ENCODE measurements at regions not wholly inside any gene's neighbourhood (a gene's known extent, or its start where the extent isn't known, plus 50 kb on each side); places are given as distances from the start of the nearest gene placed in this dataset.
"Not testable (repeated sequence)": the region's sequence is repeated elsewhere in the genome, so short reads cannot be mapped to it uniquely, and the experiment has no call there.

- no peak for DNase-seq
Measured at GRCh38 chr7:79615466-79615865, 162.0 kb upstream of the MAGI2 start.

- no peak for DNase-seq
Measured at GRCh38 chr7:79612903-79613302, 159.4 kb upstream of the MAGI2 start.

- DNase-seq: no peak
Measured at GRCh38 chr7:79612022-79612421, 158.6 kb upstream of the MAGI2 start.

DNA sequence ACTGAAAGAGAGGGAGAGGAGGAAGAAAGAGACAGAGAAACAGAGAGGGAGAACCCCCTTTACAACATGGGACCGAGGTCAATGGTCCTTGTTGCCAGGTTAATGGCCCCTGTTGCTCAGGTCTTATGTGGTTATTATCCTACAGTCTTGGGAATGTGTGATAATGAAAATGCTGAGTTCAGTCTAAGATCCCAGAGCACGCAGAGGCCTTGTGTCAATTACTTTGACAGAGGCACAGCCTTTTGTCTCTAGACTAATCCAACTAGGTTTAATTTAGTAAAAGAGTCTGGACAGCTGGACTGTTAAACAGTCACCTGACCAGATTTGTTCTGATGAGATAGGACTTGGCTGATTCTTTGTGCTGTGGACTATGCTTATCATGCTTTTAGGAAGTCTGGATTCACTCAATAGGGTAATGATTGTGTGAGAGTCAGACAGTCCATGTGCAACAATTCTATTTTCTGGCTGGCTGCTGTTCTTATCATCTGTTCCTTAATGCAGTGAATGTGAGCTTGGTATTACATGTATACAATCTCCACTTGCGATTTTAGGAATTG, 157.4 kb upstream of the MAGI2 start:
- no peak for DNase-seq

- DNase-seq: no peak
Measured at GRCh38 chr7:79610313-79610712, 156.8 kb upstream of the MAGI2 start.

DNA sequence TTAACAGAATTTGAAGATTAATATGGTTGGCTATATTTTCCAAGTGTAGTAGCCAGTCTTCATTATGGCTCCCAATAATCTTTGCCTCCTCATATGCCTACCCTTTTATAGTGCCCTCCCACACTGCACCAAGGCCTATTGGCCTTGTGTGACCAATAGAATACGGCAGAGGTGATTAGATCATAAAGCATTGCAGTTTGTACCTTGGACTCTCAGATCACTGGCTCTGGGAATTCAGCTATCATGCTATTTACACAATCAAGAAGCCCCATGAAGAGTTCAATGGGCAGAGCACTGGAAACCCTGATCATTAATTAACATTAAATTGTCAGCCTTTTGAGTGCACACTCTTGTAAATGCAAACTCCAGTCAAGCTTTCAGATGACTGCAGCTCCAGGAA, 154.5 kb upstream of the MAGI2 start:
- DNase-seq: no peak

- no peak for DNase-seq
Measured at GRCh38 chr7:79604841-79605240, 151.4 kb upstream of the MAGI2 start.

GRCh38 chr7:79598351-79598750, 144.9 kb upstream of the MAGI2 start:
- DNase-seq: no peak

GRCh38 chr7:79594671-79595070, 141.2 kb upstream of the MAGI2 start:
- DNase-seq: not testable (repeated sequence)

DNA sequence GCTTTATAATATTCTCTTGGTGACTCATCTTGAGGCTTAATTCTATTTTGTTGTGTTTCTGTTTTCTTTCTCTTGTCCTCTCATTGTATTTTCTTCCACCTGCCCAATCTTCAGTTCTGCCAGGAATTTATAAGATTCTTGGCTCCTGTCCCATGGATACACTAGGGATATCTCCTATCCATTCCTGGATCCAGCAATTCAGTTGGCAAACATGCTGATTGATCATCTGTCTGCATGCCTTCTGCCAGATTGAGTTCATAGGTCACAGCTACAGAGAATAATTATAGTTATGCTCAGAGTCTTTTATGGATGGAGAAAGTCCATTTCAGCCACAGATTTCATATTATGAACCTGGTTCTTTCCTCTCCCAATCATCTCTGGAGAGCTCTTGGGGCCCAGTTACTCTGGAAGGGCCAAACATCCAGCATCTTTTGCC, 140.4 kb upstream of the MAGI2 start:
- no peak for DNase-seq

DNA sequence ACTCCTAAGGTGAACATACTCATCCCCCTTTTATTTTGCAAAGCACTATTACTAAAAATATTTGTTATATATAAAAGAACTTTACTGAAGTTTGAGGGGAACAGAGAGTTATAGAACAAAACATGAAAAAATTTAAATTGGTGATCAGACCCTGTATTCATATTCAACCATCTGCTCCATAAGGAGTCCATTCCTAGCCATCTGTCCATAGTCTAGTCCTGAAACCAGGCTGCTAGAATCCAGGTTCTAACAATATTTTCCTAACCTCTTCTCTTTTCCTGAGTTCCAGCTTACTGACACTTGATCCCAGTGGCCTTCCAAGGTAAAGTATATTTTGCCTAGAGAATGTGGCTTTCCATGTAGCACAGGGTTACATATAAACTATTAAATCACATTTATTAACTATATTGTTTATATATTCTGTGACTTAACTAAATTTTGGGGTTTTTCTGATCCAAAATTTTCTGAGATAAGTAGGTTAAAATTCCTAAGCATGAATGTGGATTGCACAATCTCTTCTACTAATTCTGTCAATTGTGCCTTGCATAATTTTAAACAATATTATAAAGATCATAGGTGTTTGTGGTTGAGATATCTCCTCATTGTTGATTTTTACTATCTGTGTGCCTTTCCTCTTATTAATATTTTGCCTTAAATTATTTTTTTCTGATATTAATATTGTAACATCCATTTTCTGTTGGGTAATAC, 137.6 kb upstream of the MAGI2 start:
- no peak for DNase-seq

- DNase-seq: no peak
Measured at GRCh38 chr7:79590391-79590790, 136.9 kb upstream of the MAGI2 start.

- no peak for DNase-seq
Measured at GRCh38 chr7:79570903-79571302, 117.4 kb upstream of the MAGI2 start.

- no peak for DNase-seq
Measured at GRCh38 chr7:79563821-79564522, 110.5 kb upstream of the MAGI2 start.

DNA sequence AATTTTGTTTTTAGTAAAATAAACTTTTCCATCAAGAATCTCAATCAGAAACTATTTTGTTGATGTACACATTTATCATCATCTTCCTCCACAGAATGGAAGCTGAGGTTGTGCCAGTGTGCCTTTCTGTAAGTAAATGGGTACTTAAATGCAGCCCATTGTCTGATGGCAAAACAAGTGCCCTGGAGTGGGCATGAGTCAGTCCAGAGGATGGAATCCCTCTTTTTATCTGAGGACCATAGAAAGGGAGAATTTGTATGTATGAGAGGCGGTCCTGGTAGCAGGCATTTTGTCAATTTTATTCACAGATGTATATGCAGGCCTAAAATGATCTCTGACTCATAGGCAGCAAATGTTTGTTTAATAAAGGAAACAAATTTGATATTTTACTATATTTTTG, 102.1 kb upstream of the MAGI2 start:
- no peak for DNase-seq

GRCh38 chr7:79553811-79554555, 100.5 kb upstream of the MAGI2 start:
- DNase-seq: no peak

- DNase-seq: no peak
Measured at GRCh38 chr7:79552463-79552862, 99.0 kb upstream of the MAGI2 start.

DNA sequence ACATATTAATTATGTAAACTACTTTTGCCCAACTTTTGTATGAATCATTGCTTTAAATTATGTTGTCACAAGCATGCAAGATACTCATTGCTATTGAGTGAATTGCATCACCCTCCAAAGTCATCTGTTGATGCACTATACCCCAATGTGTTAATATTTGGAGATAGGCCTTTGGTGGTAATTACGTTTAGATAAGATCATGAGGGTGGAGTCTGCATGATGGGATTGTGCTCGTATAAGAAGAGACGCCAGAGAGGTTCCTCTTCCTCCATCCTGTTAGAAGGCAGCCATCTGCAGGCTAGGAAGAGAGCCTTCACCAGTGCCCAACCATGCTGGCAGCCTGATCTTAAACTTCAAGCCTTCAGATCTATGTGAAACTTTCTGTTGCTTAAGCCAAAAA, 95.3 kb upstream of the MAGI2 start:
- no peak for DNase-seq

DNA sequence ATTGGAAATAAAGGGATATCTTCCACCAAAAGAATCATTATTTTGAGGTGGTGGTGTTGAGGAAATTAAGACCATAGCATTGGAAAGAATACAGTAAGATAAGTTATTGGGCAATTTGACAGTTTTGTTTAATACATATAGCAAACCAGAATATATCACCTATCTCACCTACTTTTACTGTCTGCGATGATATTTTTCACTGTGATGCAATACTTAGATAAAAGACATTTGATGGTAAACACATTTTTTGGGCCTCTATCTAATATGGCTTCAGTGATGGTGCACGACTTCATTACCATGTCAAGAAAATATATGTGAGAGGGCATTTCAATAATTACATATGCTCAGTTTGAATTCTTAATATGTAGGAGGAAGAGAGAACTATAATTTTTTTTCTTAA, 93.7 kb upstream of the MAGI2 start:
- no peak for DNase-seq

DNA sequence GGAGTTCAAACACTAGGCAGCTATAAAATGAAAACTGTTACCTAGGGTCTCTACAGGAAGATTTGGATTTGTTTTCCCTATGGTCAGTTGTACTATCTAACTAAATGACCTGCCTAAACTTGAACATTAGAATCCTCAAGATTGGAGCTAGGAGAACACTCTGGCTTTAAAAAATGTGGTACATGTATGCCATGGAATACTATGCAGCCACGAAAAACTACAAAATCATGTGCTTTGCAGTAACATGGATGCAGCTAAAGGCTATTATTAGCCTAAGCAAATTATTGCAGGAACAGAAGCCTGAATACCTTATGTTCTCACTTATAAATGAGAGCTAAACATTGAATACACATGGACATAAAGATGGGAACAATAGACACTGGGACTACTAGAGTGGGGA, 87.1 kb upstream of the MAGI2 start:
- no peak for DNase-seq

- DNase-seq: no peak
Measured at GRCh38 chr7:79534128-79534527, 80.7 kb upstream of the MAGI2 start.

DNA sequence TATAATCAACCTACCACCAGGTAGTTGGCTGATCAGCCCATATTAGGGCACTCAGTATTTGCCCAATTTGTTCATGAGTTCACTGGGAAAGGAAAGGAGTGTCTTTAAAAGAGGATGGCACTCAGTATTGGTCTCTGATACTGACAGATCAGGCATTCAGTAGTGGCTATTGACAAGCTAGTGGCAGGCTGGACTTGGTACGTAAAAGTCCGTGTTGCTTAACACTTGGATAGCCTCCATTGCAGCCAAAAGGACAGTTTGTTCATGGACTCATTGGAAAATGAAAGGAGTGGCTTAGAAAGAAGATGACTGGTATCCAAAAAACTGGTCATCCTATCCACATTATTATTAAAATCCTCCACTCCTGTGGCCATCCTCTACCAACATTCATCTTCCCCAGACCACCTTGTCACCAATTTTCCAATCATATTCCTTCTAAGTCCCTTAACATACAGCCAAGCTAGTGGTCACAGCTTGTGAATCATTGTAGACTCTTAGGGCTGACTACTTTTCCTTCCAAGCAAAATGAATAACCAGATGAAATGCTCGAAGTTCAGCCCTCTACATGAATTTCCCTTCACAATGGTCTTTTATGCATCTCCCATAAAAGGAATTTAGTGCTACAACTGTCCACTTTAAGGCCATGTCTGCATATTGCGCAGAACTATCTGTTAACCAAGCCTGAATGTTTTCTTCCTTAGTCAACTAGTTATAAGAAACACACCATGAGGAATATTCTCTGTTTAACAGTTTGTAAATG, 78.6 kb upstream of the MAGI2 start:
- no peak for DNase-seq

- DNase-seq: no peak
Measured at GRCh38 chr7:79531116-79531515, 77.6 kb upstream of the MAGI2 start.
